NCI-H2196 treated with DMSO at 0.1 percent for 48 hours (cell line): ENCODE measurements at regions not wholly inside any gene's neighbourhood (a gene's known extent, or its start where the extent isn't known, plus 50 kb on each side); places are given as distances from the start of the nearest gene placed in this dataset.

Experiments used
- DNase-seq: peaks from one replicate; lab custom pipeline; 2025; ENCODE audit not compliant: unreplicated experiment; lab: John Stamatoyannopoulos, UW

GRCh38 chr11:92779746-92780145, 189.7 kb upstream of the MTNR1B start:
- DNase-seq, result no peak

DNA sequence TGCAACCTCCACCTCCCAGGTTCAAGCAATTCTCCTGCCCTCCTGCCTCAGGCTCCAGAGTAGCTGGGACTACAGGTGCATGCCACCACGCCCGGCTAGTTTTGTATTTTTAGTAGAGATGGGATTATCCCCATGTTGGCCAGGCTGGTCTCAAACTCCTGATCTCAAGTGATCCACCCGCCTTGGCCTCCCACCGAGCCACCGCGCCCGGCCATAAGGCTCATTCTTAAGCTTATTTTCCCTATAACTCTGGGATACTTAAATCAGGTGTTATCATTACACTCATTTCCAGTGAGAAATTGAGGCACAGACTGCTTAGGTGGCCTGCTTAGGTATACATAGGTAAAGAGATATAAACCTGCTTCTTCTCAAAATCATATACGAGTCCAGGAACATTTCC, 188.3 kb upstream of the MTNR1B start:
- DNase-seq, result no peak

DNA sequence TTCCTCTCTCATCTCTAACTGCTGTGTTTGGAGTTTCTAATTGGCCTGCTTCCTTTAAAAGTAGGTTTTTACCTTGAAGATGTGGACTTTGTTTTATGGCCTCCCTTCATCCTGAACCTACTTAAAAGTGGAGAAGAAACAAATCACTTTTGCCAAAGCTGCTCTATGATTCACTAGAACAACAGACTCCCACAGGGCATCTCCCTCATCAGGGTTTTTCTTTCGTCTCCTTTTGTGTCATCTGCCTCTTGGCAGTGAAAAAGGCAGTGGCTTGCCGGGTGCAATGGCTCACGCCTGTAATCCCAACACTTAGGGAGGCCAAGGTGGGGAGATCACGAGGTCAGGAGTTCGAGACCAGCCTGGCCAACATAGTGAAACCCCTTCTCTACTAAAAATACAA, 186.6 kb upstream of the MTNR1B start:
- DNase-seq, result no peak

- DNase-seq, result no peak
Measured at GRCh38 chr11:92784331-92784730, 185.1 kb upstream of the MTNR1B start.

DNA sequence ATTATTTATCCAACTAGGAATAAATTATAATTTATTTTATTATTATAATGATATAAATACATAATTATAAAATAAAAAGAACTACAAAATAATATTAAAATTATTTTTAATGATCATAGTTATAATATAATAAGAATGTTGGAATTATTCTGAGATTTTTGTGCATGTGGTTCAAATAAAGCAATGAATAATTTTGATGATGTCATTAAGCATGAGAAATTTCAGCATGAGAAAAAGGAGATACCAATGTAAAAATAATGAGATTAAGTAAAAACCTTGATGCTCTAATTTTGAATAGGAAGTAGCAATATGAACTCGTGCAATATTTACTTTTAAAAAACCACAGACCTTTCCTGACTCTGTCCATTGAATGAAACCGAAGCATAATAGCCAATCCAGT, 181.8 kb upstream of the MTNR1B start:
- no peak for DNase-seq

DNA sequence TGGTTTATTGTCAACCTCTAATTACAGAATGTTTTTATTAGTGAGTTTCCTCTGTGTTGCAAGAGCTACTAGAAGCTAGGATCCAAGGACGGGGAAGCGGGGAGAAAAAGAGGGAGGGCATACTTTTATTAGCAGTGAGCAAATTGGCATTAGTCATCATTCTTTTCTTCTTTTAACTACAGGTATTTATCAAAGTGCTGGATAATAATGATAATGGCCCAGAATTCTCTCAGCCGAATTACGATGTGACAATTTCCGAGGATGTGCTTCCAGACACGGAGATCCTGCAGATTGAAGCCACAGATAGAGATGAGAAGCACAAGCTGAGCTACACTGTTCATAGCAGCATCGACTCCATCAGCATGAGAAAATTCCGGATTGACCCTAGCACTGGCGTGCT, 179.7 kb upstream of the MTNR1B start:
- no peak for DNase-seq

DNA sequence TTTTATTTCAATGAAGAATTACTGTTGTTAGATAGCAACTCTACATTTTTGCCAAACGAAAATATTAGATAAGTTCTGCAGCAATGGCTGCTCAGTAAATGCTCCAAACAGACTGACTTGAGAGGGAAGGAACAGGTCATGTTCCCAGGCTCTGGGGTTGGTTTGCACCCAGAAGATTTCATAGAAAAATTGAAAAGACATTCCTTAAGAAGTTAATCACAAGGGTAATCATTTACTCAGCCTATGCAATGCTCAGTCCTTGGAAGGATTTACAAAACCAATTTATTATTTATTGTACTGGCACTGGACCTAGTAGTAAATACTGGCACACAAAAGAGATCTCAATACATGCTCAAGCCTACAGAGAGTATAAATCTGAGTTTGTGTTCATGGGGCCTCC, 179.1 kb upstream of the MTNR1B start:
- DNase-seq, result no peak

- no peak for DNase-seq
Measured at GRCh38 chr11:92790926-92791616, 178.4 kb upstream of the MTNR1B start.

DNA sequence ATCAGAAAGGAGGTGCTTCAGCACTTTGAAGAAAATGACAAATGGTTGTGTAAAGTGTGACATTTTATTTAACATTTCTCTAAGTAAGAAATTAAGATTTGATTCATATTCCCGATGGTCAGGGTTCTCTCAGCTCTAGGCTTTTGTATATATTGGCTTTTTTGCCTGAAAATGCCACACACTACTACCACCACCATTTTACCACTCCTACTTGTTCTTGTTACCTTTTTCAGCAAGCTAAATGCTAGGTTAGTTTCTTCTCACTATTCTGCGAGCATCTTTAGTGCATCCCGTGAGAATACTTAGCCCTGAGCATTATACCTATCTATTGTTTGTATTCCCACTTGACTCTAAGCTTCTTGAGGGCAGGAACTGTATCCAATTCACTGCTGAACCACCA, 177.6 kb upstream of the MTNR1B start:
- DNase-seq, result no peak

GRCh38 chr11:92793189-92793588, 176.3 kb upstream of the MTNR1B start:
- DNase-seq, result no peak

DNA sequence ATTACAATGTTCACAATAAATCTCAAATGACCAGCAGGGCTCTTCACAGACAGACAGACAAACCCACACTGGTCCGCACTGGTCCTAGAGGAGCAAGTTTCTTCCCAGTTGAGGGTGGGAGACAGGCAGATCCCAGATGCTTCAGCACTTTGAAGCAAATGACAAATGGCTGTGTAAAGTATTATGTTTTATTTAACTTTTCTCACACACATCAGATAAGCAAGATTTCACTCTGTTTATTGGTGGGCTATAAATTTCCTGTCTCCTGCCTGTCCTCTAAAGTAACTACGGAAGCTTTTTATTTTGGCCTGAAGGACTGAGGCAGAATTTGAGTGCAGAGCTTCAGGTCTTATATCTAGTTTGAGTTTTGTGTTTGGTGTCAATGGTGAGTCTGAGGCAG, 174.7 kb upstream of the MTNR1B start:
- DNase-seq, result no peak

DNA sequence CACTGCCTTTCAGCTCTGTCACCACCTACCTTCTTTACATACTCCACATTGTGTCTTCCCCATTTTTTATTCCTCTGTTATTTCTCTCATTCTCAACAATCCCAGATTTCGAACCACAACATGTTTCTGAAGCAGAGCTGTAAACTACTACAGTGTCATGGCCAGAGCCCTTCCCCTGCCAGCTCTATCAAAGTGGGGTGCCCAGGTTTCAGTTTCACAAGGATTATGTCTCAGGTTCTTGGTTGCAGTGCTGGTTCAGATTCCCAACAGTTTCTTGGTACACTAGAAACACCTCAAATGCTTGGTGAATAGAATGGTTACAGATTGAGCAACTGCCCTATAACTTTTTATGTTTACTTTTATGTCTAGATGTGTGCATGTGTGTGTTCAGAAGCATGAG, 172.7 kb upstream of the MTNR1B start:
- DNase-seq, result no peak

DNA sequence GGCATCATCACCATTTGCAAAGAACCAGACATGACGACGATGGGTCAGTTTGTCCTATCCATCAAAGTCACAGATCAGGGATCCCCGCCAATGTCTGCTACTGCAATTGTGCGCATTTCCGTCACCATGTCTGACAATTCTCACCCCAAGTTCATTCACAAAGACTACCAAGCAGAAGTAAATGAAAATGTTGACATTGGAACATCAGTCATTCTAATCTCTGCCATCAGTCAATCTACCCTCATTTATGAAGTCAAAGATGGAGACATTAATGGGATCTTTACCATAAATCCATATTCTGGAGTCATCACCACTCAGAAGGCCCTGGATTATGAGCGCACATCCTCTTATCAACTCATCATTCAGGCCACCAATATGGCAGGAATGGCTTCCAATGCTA, 171.6 kb upstream of the MTNR1B start:
- no peak for DNase-seq

- DNase-seq, result no peak
Measured at GRCh38 chr11:92801685-92802084, 167.8 kb upstream of the MTNR1B start.

DNA sequence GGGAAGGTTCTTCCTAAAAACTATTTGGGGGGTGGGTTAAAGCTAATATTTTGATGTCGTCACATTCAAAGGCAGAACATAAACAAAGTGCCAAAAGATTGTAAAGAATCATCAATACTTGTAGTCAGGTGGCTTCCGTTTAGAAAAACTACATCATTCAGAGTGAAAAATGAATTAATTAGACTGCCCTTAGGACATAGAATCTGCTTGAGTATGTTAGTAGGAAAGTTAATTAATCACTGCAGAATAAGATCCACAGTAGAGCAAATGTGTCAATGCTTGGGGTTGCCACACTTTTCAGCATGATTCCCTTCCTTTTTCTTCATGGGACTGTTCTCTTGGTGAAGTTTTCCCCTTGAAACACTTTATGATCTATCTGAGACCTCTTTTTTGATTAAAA, 166.8 kb upstream of the MTNR1B start:
- DNase-seq, result no peak

GRCh38 chr11:92803391-92803790, 166.1 kb upstream of the MTNR1B start:
- DNase-seq, result no peak

DNA sequence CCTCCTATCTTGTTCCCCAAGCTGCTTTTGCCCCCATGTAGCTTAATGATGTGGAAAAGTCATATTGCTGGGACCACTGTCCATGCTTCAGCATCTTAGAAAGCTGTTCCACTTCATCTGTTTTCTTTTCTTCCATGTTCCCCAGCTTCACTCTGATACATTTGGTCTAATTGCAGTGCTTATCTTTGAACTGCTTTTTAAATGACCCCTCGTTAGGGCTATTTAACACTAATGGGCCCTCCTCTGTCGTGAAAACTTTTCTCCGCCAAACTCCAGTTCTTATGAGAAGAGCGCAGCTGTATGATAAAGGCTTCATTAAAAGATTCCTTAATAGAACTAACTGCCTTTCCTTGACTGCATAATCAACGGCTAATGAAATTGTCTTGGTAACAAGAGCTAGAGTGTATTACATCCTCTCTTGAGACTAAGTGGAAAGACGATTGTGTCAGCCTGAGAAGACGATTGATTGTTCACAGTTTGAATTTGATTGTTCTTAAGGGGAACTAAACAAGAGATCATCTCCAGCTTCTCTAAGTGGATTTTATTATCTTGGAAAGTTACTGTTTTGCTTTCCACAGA, 165.0 kb upstream of the MTNR1B start:
- no peak for DNase-seq

DNA sequence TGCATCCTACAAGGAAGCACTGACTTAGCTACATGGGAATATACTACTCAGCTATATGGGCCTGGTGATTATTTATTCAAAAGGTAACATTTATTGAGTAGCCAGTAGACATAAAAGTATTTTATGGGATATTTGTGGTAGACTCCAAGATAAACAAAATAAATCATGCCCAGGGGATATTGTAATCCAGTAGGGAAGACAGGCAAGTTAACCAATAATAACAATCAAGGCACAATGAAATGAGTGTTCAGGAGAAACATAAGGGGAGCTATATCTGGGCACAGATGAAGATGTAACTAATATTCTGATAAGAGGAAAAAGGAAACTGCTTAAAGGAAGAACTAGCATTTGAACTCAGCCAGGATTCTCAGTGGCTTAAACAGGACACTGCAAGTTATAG, 161.4 kb upstream of the MTNR1B start:
- no peak for DNase-seq

DNA sequence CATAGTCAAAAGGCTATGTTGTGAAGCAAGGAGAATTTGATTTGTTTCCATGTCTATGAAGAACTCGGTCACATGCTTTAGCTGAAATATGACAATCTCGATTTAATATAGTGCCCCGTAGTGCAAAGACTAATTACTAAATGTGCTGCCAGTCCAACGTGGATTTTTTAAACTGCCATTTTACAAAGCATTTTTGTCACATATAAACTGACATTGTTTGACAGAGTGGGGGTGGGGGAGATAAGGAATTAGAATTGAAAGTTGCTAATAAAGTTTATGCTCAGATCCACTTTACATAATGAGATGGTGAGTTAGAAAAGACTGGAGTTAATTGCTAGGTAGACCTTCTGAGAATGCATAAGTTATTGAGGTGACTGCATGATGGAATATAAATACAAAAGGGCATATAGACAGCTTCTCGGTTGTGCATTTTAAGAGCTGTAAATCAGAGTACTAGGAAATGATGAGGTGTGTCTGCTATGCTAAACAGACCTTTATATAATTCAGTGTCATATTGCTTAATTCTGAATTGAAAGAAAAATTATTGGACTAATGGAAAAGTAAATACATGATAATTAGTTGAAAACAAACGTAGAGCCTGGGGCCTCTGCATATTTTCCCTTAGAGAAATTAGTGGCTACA, 158.9 kb upstream of the MTNR1B start:
- no peak for DNase-seq

DNA sequence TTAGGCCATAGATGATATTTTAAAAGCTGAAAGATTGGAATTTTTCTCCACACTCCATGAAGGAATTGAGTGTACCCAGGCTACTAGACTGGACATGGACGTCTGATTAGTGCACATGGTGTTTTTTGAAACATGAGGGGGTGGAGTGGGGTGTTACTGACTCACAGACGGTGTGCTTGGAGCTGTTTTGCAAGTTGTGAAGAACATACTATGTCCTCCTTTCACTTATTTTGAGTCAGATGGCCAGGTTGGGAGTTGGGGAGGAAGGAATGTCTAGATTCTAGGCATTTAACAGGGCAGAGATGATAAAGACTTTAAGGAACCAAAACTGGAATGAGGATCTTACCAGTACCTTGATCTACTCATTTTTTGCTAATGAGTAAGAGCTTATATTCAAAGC, 158.1 kb upstream of the MTNR1B start:
- no peak for DNase-seq

DNA sequence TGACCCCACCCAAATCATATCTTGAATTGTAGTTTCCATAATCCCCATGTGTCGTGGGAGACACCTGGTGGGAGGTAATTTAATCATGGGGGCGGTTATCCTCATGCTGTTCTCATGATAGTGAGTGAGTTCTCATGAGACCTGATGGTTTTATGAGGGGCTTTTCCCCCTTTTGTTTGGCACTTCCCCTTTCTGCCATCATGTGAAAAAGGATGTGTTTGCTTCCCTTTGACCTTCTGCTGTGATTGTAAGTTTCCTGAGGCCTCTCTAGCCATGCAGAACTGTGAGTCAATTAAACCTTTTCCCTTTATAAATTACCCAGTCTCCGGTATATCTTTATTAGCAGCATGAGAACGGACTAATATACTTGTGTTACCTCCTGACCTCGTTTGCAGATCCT, 156.6 kb upstream of the MTNR1B start:
- DNase-seq, result no peak

DNA sequence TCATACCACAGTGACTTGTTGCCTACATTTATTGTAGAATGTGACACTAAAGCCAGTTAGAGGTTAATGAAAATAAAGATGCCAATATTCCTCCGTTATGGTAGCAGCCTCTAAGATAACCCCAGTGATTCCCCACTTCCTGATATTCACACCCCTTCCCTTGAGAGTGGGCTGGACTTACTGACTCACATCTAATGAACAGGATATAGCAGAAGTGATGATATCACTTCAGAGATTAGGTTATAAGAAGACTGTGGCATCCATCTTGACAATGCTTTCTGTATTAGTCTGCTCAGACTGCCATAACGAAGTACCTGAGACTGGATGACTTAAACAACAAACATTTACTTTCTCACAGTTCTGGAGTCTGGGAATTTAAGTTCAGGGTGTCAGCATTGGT, 149.6 kb upstream of the MTNR1B start:
- no peak for DNase-seq

- DNase-seq, result no peak
Measured at GRCh38 chr11:92820860-92821259, 148.6 kb upstream of the MTNR1B start.
